CMK (cell line): ENCODE measurements at regions not wholly inside any gene's neighbourhood (a gene's known extent, or its start where the extent isn't known, plus 50 kb on each side); places are given as distances from the start of the nearest gene placed in this dataset.
"Not testable (repeated sequence)": the region's sequence is repeated elsewhere in the genome, so short reads cannot be mapped to it uniquely, and the experiment has no call there.

Source experiments
- DNase-seq: peaks from one replicate; pipeline ENCODE4 v3.0.0-alpha.2; 2010; ENCODE audit warnings: low read depth

DNA sequence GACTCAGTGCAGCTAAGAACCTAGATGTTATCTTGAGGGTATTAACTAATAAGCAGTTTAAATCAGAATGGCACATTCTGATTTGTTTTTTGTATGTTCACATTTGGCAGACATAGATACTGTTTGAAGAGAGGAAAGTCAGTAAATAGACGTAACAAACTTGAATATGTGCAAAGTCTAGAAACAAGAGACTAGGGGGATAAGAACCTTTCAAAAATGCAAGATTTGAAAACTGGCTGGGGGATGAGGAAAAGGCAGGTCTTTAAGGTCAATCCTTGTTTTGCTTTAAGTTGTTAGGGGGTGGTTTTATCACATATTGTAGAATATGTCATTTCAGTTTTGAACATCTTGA is 136.5 kb downstream of the ZNF92 start:
- DNase-seq: not testable (repeated sequence)

DNA sequence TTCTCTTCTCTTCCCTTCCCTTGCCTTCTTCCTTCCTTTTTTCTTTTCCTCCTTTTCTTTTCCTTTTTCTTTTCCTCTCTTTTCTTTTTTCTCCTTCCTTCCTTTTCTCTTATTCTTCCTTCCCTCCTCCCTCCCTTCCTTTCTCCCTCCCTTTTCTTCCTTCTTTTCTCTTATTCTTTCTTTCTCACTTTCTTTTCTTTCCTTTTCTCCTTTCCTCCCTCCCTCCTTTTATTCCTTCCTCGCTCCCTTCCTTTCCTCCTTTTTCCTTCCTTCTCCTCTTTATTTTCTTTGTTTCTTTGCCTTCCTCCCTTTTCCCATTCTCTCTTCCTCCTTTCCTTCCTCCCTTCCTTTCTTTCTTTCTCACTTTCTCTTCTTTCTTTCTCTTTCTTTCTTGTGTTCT is 146.1 kb downstream of the ZNF92 start:
- not testable (repeated sequence) for DNase-seq

DNA sequence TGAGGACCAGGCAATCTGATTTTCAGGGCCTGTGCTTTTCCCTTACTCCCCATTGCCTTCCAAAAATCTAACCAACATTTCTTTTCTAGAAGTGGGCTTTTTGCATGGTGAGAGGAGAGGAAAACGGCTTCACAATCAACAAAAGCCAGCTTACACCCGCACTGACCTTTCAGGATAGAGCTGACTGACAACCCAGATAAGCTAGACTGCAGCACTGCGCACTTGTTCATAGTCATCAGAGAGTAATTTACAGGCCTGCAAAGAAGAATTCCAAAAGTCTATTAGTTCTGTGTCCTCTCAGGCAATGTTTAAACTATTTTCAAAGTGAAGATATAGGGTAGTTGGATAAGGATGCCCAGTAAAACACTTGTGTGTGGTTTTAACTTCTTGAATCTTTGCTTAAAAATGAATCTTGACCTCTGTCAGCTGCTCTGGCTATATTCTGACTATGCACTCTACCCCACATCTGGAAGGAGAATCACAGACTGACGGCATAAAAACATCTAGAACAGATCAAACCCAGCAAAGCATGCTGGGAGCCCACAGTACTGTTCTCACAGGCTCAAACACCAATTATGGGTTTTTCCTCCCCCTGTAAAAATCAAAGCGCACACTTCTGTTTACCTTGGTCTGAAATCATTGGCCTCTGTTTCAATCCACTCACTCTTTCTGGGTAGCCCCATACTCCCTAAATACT is 172.0 kb downstream of the ZNF92 start:
- not testable (repeated sequence) for DNase-seq

DNA sequence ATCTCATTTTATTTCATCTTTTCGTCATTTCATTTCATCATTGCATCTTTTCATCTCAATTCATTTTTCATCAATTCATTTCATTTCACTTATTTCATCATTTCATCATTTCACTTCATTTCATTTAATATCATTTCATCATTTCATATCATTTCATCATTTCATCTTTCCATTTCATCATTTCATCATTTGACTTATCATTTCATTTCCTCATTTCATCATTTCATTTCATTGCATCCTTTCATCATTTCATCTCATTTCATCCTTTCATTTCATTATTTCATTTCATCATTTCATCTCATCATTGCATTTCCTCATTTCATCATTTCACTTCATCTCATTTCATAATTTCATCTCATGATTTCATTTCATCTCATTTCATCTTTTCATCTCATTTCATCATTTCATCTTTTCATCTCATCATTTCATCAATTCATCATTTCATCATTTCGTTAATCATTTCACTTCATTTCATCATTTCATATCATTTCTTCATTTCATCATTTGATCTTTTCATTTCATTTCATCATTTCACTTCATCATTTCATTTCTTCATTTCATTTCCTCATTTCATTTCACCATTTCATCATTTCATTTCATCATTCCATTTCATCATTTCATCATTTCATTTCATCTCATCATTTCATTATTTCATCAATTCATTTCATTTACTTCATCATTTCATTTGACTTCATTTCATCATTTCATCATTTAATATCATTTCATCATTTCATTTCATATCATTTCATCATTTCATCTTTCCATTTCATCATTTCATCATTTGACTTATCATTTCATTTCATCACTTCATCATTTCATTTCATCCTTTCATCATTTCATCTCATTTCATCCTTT is 176.2 kb downstream of the ZNF92 start:
- not testable (repeated sequence) for DNase-seq

DNA sequence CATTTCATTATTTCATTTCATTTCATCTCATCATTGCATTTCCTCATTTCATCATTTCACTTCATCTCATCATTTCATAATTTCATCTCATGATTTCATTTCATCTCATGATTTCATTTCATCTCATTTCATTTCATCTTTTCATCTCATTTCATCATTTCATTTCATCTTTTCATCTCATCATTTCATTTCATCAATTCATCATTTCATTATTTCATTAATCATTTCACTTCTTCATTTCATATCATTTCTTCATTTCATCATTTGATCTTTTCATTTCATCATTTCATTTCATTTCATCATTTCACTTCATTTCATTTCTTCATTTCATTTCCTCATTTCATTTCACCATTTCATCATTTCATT is 176.8 kb downstream of the ZNF92 start:
- not testable (repeated sequence) for DNase-seq

DNA sequence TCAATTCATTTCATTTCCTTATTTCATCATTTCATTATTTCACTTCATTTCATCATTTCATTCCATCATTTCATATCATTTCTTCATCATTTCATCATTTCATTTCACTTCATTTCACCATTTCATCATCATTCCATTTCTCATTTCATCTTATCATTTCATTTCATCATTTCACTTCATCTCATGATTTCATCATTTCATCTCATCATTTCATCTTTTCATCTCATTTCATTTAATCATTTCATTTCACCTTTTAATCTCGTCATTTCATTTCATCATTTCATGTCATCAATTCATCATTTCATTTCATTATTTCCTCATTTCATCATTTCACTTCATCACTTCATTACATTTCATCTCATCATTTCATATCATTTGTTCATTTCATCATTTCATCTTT is 177.4 kb downstream of the ZNF92 start:
- not testable (repeated sequence) for DNase-seq

DNA sequence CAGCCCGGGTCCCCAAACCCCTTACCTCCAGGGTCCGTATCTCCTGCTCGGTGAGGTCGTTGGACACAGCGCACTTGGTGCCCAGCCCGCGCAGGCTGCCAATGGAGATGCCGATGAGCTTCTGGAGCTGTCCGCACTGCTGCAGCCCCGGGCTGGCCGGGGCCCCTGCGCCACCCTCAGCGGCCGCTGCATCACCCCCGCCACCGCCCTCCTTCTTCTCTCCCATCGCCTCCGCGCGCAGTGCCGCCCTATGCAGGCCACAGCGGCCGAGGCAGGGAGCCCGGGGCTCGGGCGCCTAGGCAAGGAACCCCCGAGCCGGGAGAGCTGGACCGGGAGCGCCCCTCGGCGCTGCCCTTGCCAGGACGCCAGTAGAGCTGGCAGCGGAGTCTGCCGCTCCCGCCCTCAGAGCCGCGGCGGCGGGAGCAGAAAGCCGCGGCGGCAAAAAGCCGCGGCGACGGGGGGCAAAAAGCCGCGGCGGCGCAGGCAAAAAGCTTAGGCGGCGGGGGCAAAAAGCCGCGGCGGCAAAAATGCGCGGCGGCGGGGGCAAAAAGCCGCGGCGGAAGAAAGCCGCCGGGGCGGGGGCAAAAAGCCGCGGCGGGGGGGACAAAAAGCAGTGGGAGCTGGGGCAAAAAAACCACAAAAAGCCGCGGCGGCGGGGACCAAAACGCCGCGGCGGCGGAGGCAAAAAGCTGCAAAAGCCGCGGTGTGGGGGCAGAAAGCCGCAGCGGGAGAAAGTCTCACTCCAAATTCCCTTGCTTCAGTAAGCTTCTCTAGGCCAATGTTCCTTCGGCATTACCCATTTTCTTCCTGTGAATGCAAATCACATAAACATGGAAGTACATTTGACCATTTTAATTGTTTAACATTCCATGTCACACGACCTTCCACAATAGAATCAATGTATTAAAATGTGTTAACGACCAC is 181.2 kb downstream of the ZNF92 start:
- not testable (repeated sequence) for DNase-seq

DNA sequence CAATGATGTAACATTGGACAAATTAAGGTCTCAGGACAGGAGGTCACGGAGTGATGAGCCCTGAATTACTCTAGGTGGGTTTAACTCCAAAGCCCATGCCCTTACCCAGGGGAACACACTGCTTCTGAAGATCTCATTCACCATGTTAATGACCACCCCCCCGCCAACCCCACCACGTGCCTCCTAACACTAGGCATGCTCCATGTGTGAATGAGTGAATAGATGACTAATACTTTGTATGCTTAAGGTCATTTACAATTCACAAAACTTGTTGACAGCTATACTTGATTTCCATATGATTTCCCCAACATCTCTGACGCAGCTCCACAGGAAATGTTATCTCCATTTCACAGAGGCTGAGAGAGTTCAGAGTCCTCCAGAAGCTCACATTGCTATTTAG is 184.9 kb downstream of the ZNF92 start:
- not testable (repeated sequence) for DNase-seq

DNA sequence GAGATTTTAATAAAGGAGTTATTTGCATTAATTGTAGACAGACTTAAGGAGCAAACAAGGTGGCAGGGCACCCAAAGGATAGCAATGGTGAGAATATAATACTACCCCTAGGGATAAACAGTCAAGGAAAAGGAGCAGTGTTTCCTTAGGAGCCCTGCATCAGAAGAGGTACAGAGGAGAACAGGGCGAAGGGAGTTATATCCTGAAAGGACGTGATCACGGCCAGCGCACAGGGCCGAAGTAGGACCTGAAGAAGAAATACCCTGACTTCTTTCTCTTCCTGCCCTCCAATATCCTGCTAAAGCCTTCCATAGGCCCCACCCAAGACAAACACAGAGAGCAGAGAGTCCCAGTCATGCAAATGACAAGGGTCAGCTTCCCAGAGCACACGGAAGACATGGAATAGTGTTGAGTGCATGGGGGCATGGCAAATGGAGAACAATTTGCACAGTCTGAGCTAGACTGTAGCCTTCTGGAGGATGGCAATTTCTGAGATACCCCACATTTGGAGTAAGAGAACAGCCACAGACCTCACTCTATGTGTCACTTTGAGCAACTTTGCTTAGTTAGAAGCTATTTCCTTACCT is 188.2 kb downstream of the ZNF92 start:
- not testable (repeated sequence) for DNase-seq

DNA sequence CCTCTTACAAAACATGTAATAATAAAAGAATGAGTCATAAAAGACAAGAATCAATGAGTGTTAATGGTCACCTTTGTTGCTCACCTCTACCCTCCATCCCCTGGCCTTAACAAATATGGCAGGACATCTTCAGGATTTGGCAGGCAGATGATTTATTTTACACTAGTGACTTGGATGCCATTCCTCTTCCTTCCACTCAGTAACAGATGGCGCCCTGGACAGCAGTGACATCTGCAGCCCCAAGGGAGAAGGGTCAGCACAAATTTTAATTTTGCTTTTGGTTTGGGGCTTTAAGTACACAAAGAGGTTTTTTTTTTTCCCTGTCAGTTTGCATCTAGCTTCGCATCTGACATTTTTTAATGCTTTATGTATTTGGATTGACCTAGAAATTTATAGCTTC is 188.9 kb downstream of the ZNF92 start:
- not testable (repeated sequence) for DNase-seq

DNA sequence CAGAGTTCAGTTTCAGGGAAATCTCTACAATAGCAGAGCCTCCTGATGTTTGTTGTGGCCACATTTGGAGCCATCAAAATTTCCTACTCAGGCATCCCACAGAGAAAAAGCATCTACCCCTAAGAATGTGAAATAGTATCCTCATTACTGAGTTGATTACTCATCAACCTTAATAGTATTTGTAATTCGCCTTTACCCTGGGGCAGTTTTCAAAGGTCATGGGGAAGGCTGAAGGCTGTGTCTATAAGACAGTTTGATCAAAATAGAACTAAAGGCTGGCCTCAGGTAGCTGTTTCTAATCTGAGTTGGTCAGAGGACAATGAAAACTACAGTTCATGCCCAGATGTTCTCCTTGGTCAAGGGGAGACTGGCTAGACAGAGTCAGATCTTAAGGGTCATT is 189.7 kb downstream of the ZNF92 start:
- DNase-seq: not testable (repeated sequence)

DNA sequence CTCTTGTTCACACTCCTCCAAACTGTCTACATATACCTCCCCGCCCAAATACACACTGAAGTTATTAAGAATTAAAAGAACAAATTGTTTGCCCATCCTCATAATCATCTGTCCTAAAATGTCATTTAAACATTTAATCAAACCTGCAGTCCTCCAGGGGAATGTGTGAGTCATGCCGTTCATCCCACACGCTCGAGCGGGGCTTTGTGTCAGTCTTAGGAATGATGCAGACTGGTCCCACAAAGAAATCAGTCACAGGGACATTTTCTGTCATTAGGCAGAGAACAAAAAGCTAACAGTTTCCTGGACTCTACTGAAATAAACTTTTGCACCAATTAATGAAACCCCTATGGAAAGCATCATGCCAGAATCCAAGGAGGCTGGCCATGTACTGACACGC is 194.6 kb downstream of the ZNF92 start:
- not testable (repeated sequence) for DNase-seq

DNA sequence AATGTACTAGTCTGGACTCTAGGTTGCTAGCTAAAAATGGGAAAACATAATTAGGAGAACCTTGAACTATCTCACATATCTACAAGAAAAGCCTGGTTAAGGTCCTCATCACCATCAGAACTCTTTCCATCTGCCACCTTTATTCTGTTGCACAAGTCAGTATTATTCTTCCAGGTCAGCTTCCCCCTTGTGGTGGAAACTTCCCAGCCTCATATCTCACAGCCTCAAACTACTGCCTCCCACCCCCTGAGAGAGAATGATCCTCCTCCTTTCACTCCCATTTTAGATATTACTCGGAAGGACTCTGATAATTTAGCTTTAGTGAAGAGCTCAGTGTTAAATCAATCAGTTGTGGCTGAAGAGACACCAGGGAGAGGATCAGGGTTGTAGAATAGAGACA is 197.3 kb downstream of the ZNF92 start:
- DNase-seq: not testable (repeated sequence)

DNA sequence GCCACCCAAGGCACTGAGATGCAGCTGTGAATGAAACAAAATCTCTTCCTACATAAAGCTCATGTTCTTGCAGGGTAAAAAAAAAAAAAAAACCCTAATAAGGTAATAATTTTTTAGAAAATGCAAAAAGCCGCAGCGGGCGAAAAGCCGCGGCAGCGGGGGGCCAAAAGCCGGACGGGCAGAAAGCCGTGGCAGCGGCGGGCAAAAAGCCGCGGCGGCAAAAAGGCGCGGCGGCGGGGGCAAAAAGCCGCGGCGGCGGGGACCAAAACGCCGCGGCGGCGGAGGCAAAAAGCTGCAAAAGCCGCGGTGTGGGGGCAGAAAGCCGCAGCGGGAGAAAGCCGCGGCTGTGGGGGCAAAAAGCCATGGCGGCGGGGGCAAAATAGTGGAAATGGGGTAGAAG is 198.9 kb downstream of the ZNF92 start:
- not testable (repeated sequence) for DNase-seq

DNA sequence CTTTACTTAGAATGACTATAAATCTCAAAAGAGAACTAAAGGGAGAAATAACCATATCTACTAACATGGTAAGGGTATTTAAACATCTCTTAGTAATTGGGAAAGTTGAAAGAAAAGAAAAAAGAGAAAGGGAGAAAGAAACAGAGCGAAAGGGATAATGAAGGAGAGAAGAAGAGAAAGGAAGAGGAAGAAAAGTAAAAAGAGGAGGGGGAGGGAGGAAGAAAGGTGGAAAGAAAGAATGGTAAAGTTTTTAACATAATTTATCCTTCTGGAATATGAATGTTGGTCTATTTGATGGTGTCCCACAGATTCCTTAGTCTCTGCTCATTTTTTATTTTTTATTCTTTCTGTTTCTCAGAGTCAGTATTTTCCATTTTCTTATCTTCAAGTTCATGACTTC is 202.7 kb downstream of the ZNF92 start:
- not testable (repeated sequence) for DNase-seq

DNA sequence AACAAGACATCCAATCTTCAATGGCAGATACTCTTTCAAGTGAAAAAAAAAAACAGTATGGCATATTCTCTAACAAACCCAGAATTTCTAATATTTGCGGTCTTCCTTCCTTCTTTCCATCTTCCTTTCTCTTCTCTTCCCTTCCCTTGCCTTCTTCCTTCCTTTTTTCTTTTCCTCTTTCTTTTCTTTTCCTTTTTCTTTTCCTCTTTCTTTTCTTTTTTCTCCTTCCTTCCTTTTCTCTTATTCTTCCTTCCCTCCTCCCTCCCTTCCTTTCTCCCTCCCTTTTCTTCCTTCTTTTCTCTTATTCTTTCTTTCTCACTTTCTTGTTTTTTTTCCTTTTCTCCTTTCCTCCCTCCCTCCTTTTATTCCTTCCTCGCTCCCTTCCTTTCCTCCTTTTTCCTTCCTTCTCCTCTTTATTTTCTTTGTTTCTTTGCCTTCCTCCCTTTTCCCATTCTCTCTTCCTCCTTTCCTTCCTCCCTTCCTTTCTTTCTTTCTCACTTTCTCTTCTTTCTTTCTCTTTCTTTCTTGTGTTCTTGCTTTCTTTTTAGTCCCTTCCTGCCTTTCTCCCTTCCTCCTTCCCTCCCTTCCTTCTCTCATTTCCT is 209.0 kb downstream of the ZNF92 start:
- DNase-seq: not testable (repeated sequence)

DNA sequence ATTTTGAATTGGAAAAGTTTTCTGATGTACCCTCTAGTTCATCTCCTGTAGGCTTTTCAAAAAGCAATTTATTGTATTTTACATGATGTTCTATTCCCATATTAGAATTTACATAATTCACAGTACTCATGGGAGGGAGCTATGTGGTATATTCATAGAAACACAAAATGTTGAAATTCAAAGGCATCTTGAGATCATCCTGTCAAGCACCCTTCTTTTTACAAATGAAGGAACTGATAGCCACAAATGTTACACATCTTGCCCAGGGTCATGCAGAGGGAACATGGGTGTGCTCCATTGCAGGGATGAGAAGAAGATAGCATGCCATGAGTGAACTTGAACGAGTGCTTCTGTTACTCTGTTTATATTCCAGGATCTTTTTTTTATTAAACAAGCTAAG is 228.8 kb downstream of the ZNF92 start:
- DNase-seq: not testable (repeated sequence)

DNA sequence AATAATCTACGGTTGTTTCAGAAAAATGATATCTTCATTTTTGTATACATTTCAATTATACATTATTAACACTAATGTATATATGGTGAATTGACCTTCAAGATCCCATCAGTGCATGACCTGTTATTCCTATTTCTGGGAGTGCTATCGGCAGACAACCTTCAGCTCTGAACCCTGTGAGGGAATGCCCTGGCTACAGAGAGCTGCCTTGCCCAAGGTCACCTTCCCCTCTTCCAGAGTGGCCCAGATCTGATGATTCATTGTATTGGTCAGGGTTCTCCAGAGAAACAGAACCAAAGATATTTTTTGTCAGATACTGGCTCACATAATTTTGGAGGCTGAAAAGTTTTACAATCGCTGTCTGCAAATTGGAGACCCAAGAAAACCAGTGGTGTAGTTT is 235.5 kb downstream of the ZNF92 start:
- no peak for DNase-seq

DNA sequence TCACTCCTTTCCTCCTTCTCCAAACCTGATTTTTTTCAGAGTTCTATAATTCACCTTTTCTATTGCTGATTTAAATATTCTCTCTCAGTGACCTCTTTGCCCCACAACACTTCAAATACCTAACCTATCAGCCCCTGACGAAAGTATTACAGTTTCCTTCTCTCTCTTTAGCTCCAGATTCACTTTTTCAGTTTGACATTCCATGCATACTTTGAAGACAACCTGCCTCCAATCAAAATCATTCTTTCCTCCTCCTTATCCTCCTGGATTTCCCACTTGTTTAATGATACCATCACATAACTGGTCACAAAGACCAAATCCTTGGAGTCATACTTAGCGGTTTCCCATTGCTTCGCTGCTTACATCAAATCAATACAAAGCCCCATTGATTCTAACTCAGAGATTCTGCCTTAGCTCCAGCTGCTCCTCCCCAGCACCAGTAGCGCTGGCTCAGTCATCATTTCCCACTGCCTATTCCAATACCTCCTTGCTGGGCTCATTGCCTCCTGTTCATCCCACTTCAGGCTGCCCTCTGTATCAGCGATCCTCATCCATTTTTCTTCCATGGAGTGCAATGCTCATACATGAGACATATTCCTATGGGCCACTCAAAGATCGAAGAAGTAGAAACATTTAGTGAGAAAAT is 240.1 kb downstream of the ZNF92 start:
- DNase-seq: not testable (repeated sequence)

DNA sequence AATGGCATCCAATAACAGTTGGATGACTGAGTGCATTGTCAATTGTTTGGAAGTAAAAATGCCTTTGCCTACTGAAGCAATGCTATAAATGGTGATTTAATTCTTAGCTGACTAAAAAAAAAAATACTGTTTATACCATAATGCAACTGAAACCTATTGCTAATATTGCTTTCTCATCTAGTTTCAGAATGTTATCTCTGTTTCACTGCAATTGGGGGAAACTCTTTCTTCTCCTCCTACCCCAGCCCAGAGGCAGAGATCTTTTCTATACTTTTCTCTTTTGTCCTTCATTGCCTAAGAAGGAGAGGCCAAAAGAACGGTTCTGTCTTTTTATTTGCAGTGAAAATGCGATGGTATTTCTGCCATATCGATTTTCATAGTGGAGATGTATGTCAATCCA is 242.5 kb downstream of the ZNF92 start:
- DNase-seq: not testable (repeated sequence)

DNA sequence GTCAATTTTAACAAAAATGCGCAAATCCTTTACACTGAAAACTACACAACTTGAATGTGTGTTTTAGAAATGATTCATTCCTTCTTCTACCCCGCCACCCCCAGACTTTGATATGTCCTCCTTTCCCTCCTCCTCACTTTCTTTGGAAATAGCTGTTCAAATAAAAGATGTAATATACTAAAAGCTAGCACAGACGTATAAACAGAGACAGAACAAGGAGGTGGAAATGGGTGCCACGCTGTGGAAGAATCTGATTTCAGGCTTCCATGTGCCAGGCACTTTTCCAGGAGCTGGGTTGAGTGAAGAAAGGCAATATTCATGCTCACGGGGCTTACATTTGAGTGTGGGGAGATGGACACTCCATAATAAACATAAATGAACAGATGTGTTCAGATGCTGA is 246.6 kb downstream of the ZNF92 start:
- not testable (repeated sequence) for DNase-seq
